ENCODE measurements at regions not wholly inside any gene's neighbourhood (a gene's known extent, or its start where the extent isn't known, plus 50 kb on each side); places are given as distances from the start of the nearest gene placed in this dataset.

DNA sequence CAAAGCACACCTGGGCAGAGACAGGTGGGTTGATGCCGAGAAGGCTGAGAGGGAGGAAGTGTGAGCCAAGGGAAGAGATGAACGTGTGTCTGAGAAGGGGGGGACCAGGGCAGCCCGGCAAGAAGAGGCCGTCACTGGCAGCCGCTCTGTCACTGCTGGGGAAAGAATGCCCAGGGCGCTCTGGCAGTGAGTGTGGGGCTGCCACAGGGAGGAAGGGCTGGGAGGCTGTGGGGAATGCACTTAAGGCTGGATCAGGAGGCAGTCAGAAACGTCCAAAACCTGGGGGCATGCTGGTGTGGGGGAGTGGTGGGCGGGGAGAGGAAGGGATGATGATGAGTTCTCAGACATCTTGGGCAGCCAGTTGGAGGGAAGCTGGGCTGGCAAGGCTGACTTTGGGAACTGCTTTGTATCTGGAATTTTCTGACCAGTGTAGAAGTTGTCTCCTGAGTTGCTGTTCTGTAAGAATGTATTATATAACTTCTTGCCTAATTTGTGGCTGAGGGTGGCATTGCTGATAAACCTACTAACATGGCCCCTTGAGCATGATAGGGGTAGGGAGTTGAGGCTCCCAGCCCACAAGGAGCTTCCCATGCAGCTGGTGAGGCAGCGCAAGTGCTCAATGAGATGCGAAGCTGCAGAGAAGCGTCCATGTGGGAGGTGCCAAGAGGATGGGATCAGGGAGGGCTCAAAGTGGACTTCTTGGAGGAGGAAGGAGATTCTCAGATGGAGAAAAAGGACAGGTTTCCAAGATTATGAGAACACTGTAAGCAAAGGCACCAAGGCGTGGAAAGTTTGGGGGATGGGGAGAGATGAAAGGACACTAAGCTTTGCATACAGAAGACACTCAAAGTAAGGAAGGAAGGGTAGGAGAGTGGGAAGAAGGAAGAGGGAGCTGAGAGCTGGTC lies 185.1 kb upstream of the HAAO start:
- dilution Hi-C loops (cut with MboI; ENCODE audit: extremely low pct_ligation_motif_present, low sequenced_read_pairs), result no loop called here
- FAIRE-seq (no peak), DNase-seq (ENCODE audit: low read depth, low spot score) (no peak)
- Histone ChIP-seq H3K4me3 (ENCODE audit: control insufficient read depth in 2 of 3, extremely low read depth in 1 of 3, insufficient read depth in 2 of 3, low read depth in 1 of 3, low read length in 3 of 3) (no peak overlapping the region), H3K79me2 (ENCODE audit: control insufficient read depth, insufficient read depth, low read length) (no peaks in the 10 kb centered on the region), H4K20me1 (ENCODE audit: control insufficient read depth, extremely low read depth, insufficient read depth, low read length) (no peaks in the 10 kb centered on the region), H3K27me3 (ENCODE audit: control insufficient read depth, extremely low read depth, insufficient read depth, low read length) (no peaks in the 10 kb centered on the region), H3K9me3 (ENCODE audit: control insufficient read depth, low read depth, low read length) (no peaks in the 10 kb centered on the region), H3K27ac (ENCODE audit: control insufficient read depth, insufficient read depth, low read length) (no peak overlapping the region), H3K4me1 (ENCODE audit: control insufficient read depth, extremely low read depth, insufficient read depth, low read length) (peaks cover 23% of the 10 kb centered on the region), H3K36me3 (ENCODE audit: control insufficient read depth in 2 of 2, extremely low read depth in 1 of 2, insufficient read depth in 2 of 2, low read length in 2 of 2) (no peaks in the 10 kb centered on the region), H3K9ac (ENCODE audit: control insufficient read depth, extremely low read depth, insufficient read depth, low read length) (no peak overlapping the region), H3K4me2 (ENCODE audit: control insufficient read depth, extremely low read depth, insufficient read depth, low read depth, low read length) (no peak overlapping the region), H3K9me1 (ENCODE audit: control insufficient read depth, extremely low read depth, insufficient read depth, low read length) (no peaks in the 10 kb centered on the region), H2AFZ (ENCODE audit: control insufficient read depth, low read length) (no peak overlapping the region)
- TF ChIP-seq EZH2 (IDR thresholded peaks at IDR 0.05; ENCODE audit: low read length), result no peak
- TF ChIP-seq CTCF (optimal IDR thresholded peaks at IDR 0.05 in 1 of 3, IDR thresholded peaks at IDR 0.05 in 1 of 3, conservative IDR thresholded peaks at IDR 0.05 in 1 of 3; ENCODE audit: extremely low read depth in 1 of 3, insufficient read depth in 2 of 3, low read length in 3 of 3), result no peak

DNA sequence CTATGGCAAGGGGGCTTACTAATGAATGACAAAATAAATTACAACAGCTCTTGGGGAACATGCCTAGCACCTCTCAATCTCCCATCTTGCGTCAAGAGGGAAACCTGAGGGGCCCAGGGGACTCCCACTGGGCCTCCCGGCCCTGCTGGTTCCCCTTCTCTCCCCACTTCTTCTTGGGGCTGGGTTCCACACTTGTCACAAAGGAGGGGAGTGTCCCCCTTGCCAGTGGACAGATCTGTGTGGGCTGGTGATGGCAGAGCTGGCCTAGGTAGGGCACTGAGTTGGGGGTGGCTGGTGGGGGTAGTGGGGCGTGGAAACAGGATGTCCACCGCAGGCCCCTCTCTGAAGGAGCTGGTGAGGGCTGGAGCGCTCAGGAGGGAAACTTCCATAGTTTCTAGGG lies 184.0 kb upstream of the HAAO start:
- no peak overlapping the region for H3K4me3 ChIP-seq (ENCODE audit: control insufficient read depth in 2 of 3, extremely low read depth in 1 of 3, insufficient read depth in 2 of 3, low read depth in 1 of 3, low read length in 3 of 3)
- FAIRE-seq (no peak), DNase-seq (ENCODE audit: low read depth, low spot score) (no peak)
- H3K9me3 ChIP-seq (ENCODE audit: control insufficient read depth, low read depth, low read length), result no peaks in the 10 kb centered on the region
- H2AFZ ChIP-seq (ENCODE audit: control insufficient read depth, low read length), result no peak overlapping the region
- no peak overlapping the region for H3K4me2 ChIP-seq (ENCODE audit: control insufficient read depth, extremely low read depth, insufficient read depth, low read depth, low read length)
- TF ChIP-seq EZH2 (IDR thresholded peaks at IDR 0.05; ENCODE audit: low read length) (no peak), CTCF (optimal IDR thresholded peaks at IDR 0.05 in 1 of 3, IDR thresholded peaks at IDR 0.05 in 1 of 3, conservative IDR thresholded peaks at IDR 0.05 in 1 of 3; ENCODE audit: extremely low read depth in 1 of 3, insufficient read depth in 2 of 3, low read length in 3 of 3) (no peak)
- dilution Hi-C loops (cut with MboI; ENCODE audit: extremely low pct_ligation_motif_present, low sequenced_read_pairs), result no loop called here
- H3K9me1 ChIP-seq (ENCODE audit: control insufficient read depth, extremely low read depth, insufficient read depth, low read length), result no peaks in the 10 kb centered on the region
- H3K9ac ChIP-seq (ENCODE audit: control insufficient read depth, extremely low read depth, insufficient read depth, low read length), result no peak overlapping the region
- H4K20me1 ChIP-seq (ENCODE audit: control insufficient read depth, extremely low read depth, insufficient read depth, low read length), result no peaks in the 10 kb centered on the region
- no peaks in the 10 kb centered on the region for H3K36me3 ChIP-seq (ENCODE audit: control insufficient read depth in 2 of 2, extremely low read depth in 1 of 2, insufficient read depth in 2 of 2, low read length in 2 of 2)
- H3K27me3 ChIP-seq (ENCODE audit: control insufficient read depth, extremely low read depth, insufficient read depth, low read length), result no peaks in the 10 kb centered on the region
- no peaks in the 10 kb centered on the region for H3K79me2 ChIP-seq (ENCODE audit: control insufficient read depth, insufficient read depth, low read length)
- H3K4me1 ChIP-seq (ENCODE audit: control insufficient read depth, extremely low read depth, insufficient read depth, low read length), result peaks cover 29% of the 10 kb centered on the region
- H3K27ac ChIP-seq (ENCODE audit: control insufficient read depth, insufficient read depth, low read length), result no peak overlapping the region

All from keratinocyte (primary cell).